Kidney (tissue), 13 donors: ENCODE measurements at regions not wholly inside any gene's neighbourhood (a gene's known extent, or its start where the extent isn't known, plus 50 kb on each side); places are given as distances from the start of the nearest gene placed in this dataset.

Source experiments
- DNase-seq, 5 donors: peaks; one replicate each; pipeline ENCODE4 v3.0.0-alpha.2; 2013 to 2020
- FAIRE-seq: peaks from 2 replicates; lab custom pipeline; 2012; peaks lifted over from hg19 to GRCh38; lab: Jason Lieb, UNC
- H3K27ac ChIP-seq, 2 donors: one replicate each; pipeline ENCODE4 v1.7.0; 2013; ENCODE audit warnings: low read depth in 2 of 2, low read length in 2 of 2, inconsistent platforms in 1 of 2
- H3K27me3 ChIP-seq: one replicate; pipeline ENCODE4 v1.7.1; 2013; ENCODE audit warnings: low read length, inconsistent platforms; ENCODE audit not compliant: control insufficient read depth, insufficient read depth
- H3K36me3 ChIP-seq, 3 donors: one replicate each; pipeline versions ENCODE4 v1.7.0 to v1.7.1; 2013; ENCODE audit warnings: low read length in 3 of 3, control low read depth in 1 of 3, inconsistent platforms in 1 of 3; ENCODE audit not compliant: insufficient read depth in 3 of 3, control insufficient read depth in 2 of 3
- H3K4me1 ChIP-seq, 3 donors: one replicate each; pipeline versions ENCODE4 v1.7.0 to v1.7.1; 2013; ENCODE audit warnings: low read length in 3 of 3, inconsistent platforms in 1 of 3, low read depth in 1 of 3; ENCODE audit not compliant: control insufficient read depth in 2 of 3, insufficient read depth in 2 of 3
- H3K4me3 ChIP-seq, 3 donors: one replicate each; pipeline versions ENCODE4 v1.7.0 to v1.8.1; 2013; ENCODE audit warnings: low read length in 3 of 3, control low read depth in 1 of 3, inconsistent platforms in 1 of 3
- H3K9ac ChIP-seq, 3 donors: one replicate each; pipeline versions ENCODE4 v1.7.0 to v1.7.1; 2013; ENCODE audit warnings: low read length in 3 of 3, control low read depth in 1 of 3, inconsistent platforms in 1 of 3
- H3K9me3 ChIP-seq, 3 donors: one replicate each; pipeline versions ENCODE4 v1.7.0 to v1.7.1; 2013; ENCODE audit warnings: low read length in 3 of 3, control low read depth in 1 of 3, inconsistent platforms in 1 of 3; ENCODE audit not compliant: control insufficient read depth in 2 of 3, insufficient read depth in 1 of 3
- CTCF ChIP-seq: IDR thresholded peaks from 3 replicates; pipeline ENCODE4 v1.5.1; 2012; ENCODE audit warnings: mild to moderate bottlenecking, moderate library complexity, borderline replicate concordance; ENCODE audit not compliant: insufficient read depth; ENCODE audit errors: extremely low read depth
- intact Hi-C: fragments of 100-400 bp; cut with DNase I; formaldehyde crosslinking; loops from one replicate; pipeline ENCODE4 v1.11.1; 2022
- donor health status: control.
- donor health status: control.
- donor health status: control.
- donor health status: control.
- donor health status: control.
- donor health status: DM: yes; HTN: yes; CAD: no.
- donor health status: Normal renal cell carcinoma (clear cell type).

- H3K9me3 ChIP-seq, result no peaks in the 10 kb centered on the region
- TF ChIP-seq CTCF, result no peak
- no peaks in the 10 kb centered on the region for H3K4me1 ChIP-seq
- no peak overlapping the region for H3K4me3 ChIP-seq
- FAIRE-seq (no peak), DNase-seq (no peak)
- intact Hi-C loops, result no loop called here
- no peak overlapping the region for H3K9ac ChIP-seq
- no peaks in the 10 kb centered on the region for H3K27me3 ChIP-seq
- no peak overlapping the region for H3K27ac ChIP-seq
- no peaks in the 10 kb centered on the region for H3K36me3 ChIP-seq
Observed at GRCh38 chrX:99095965-99096635, 1314.0 kb downstream of the PCDH19 start.

DNA sequence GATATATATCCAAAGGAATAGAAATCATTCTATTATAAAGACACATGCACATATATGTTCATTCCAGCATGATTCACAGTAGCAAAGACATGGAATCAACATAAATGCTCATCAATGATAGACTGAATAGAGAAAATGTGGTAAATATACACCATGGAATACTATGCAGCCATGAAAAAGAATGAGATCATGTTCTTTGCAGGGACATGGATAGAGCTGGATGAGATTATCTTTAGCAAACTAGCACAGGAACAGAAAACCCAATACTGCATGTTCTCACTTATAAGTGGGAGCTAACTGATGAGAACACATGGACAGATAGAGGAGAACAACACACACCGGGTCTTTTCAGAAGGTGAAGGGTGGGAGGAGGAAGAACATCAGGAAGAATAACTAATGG lies 1318.6 kb downstream of the PCDH19 start:
- Histone ChIP-seq H3K27ac (no peak overlapping the region), H3K4me3 (no peak overlapping the region), H3K4me1 (no peaks in the 10 kb centered on the region), H3K9ac (no peak overlapping the region), H3K27me3 (no peaks in the 10 kb centered on the region), H3K9me3 (no peaks in the 10 kb centered on the region), H3K36me3 (no peaks in the 10 kb centered on the region)
- intact Hi-C loops, result no loop called here
- no peak for DNase-seq
- no peak for FAIRE-seq
- TF ChIP-seq CTCF, result no peak

GRCh38 chrX:99078301-99078700 lies 1331.8 kb downstream of the PCDH19 start:
- Histone ChIP-seq H3K36me3 (no peaks in the 10 kb centered on the region), H3K4me1 (no peaks in the 10 kb centered on the region), H3K27me3 (no peaks in the 10 kb centered on the region), H3K9ac (no peak overlapping the region), H3K4me3 (no peak overlapping the region), H3K27ac (no peak overlapping the region), H3K9me3 (no peaks in the 10 kb centered on the region)
- no peak for DNase-seq
- FAIRE-seq, result no peak
- no peak for TF ChIP-seq CTCF
- intact Hi-C loops, result no loop called here

DNA sequence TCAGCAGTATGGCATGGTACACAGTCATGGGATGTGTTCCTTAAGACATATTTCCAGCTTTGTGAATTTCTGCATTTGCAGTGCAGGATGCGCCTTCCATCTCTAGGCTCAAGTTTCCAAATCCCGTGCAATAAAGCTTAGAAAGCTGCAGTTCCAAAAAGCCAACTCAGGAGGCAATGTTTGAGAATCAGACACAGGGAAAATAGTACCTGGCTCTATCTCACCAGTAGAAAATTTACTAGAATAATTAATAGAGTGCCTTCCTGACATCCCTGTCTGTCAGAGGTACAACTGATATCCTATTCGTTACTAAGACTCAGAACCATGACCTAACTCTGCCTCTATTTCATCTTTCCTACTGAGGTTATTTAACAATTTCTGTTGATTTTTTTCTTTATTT lies 1333.0 kb downstream of the PCDH19 start:
- no peaks in the 10 kb centered on the region for H3K27me3 ChIP-seq
- FAIRE-seq, result no peak
- intact Hi-C loops, result no loop called here
- H3K4me1 ChIP-seq, result no peaks in the 10 kb centered on the region
- no peak overlapping the region for H3K4me3 ChIP-seq
- H3K9ac ChIP-seq, result no peak overlapping the region
- no peak overlapping the region for H3K27ac ChIP-seq
- DNase-seq, result no peak
- H3K9me3 ChIP-seq, result no peaks in the 10 kb centered on the region
- no peaks in the 10 kb centered on the region for H3K36me3 ChIP-seq
- TF ChIP-seq CTCF, result no peak
